SK-N-SH (cell line): ENCODE measurements at regions not wholly inside any gene's neighbourhood (a gene's known extent, or its start where the extent isn't known, plus 50 kb on each side); places are given as distances from the start of the nearest gene placed in this dataset.

Source experiments
- POLR2AphosphoS5 ChIP-seq: IDR thresholded peaks from 2 replicates; pipeline ENCODE4 v1.6.1; 2012; ENCODE audit warnings: low read depth, low read length
- TEAD4 ChIP-seq: IDR thresholded peaks from 2 replicates; pipeline ENCODE4 v1.4.0; 2012; ENCODE audit warnings: mild to moderate bottlenecking, borderline replicate concordance; ENCODE audit not compliant: insufficient read depth
- TF ChIP-seq, protein P1 (sequence below): fragments of 200-600 bp; sonication (generic); IDR thresholded peaks from 2 replicates; pipeline ENCODE4 v1.6.1; 2017; ENCODE audit warnings: antibody characterized with exemption, mild to moderate bottlenecking, moderate library complexity

DNA sequence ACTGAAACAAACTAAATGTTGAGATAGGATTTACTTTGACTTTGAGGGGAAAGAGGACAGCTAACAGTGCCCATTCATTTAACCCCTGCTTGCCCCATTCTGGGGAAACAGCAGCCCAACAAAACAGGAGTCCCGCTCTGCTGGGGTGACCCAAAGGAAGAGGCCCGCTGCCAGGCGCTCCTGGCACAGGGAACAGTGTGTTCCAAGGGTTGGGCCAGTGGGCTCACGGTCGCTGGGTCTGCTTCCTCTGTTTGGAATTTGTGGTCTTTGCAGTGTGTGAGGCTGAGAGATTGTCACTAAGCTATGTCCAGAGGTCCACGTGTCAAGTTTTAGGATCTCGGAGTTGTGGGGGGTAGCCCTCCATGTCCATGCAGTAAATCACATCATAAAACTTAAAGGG lies 250.4 kb upstream of the C2CD4B start:
- TF ChIP-seq TEAD4 (no peak), POLR2AphosphoS5 (no peak)
- TF ChIP-seq, protein P1, sequence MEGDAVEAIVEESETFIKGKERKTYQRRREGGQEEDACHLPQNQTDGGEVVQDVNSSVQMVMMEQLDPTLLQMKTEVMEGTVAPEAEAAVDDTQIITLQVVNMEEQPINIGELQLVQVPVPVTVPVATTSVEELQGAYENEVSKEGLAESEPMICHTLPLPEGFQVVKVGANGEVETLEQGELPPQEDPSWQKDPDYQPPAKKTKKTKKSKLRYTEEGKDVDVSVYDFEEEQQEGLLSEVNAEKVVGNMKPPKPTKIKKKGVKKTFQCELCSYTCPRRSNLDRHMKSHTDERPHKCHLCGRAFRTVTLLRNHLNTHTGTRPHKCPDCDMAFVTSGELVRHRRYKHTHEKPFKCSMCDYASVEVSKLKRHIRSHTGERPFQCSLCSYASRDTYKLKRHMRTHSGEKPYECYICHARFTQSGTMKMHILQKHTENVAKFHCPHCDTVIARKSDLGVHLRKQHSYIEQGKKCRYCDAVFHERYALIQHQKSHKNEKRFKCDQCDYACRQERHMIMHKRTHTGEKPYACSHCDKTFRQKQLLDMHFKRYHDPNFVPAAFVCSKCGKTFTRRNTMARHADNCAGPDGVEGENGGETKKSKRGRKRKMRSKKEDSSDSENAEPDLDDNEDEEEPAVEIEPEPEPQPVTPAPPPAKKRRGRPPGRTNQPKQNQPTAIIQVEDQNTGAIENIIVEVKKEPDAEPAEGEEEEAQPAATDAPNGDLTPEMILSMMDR = no peak
